GM20431 (cell line): ENCODE measurements at regions not wholly inside any gene's neighbourhood (a gene's known extent, or its start where the extent isn't known, plus 50 kb on each side); places are given as distances from the start of the nearest gene placed in this dataset.
"Not testable (repeated sequence)": the region's sequence is repeated elsewhere in the genome, so short reads cannot be mapped to it uniquely, and the experiment has no call there.

Experiments
- in situ Hi-C: fragments of 300-500 bp; cut with MseI, MboI; formaldehyde crosslinking; loops from one replicate; pipeline ENCODE4 v1.15.0; 2020; ENCODE audit warnings: low sequenced_read_pairs; ENCODE audit not compliant: unreplicated experiment

DNA sequence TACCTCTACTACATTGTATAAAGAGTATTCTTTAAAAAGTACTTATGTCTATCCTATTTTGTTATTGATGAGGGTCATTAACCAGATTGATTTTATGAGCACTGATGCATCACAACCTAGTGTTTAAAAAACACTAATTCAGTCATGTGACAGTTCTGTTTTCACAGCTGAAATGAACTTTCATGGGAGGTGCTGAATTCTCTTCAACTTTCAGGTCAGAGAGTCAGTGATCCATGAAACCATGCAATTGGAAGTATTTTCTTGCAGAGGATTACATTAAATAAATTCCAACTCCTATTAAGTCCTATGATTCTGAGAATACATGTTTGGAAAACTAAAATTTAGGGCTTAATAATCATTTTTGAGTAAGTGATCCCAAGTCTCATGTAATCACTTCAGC, 889.4 kb downstream of the KCNA4 start:
- in situ Hi-C loops: no loop called here

DNA sequence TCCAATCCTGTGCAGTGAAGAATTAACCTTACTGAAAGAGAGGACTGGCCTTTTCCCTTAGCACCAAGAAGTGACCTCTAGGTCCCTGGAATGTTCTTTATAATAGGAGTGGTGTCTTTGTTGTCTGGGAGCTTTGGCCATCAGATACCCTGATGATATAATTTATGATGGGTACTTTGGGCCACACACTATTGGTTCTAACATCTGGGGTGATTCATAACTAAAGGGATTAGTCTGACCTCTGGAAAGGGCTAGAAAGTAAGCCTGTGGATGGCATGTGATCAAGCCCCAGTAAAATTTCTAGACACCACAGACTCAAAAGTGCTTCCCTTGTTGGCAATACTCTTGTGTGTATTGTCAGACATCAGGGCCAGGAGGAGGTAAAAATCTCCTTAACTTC, 891.2 kb downstream of the KCNA4 start:
- in situ Hi-C loops: no loop called here

DNA sequence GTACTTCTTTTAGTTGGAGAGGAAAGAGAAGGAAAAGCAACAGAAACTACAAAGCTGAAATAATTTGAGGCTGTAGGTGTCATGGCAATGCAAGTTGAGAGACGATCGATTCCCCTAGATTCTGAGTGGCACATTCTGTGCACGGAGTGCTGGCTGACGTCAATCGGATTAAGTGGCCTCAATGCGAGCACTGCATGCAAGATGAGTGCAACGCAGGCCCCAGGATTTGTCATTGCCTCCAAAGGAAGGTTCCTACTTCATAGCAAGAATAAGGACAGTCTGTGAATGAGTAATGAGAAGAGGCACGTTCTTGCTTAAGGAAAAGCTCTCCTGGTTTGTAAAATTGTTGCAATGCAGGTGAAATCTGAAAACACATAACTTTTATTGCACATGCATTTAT, 892.4 kb downstream of the KCNA4 start:
- in situ Hi-C loops: no loop called here

DNA sequence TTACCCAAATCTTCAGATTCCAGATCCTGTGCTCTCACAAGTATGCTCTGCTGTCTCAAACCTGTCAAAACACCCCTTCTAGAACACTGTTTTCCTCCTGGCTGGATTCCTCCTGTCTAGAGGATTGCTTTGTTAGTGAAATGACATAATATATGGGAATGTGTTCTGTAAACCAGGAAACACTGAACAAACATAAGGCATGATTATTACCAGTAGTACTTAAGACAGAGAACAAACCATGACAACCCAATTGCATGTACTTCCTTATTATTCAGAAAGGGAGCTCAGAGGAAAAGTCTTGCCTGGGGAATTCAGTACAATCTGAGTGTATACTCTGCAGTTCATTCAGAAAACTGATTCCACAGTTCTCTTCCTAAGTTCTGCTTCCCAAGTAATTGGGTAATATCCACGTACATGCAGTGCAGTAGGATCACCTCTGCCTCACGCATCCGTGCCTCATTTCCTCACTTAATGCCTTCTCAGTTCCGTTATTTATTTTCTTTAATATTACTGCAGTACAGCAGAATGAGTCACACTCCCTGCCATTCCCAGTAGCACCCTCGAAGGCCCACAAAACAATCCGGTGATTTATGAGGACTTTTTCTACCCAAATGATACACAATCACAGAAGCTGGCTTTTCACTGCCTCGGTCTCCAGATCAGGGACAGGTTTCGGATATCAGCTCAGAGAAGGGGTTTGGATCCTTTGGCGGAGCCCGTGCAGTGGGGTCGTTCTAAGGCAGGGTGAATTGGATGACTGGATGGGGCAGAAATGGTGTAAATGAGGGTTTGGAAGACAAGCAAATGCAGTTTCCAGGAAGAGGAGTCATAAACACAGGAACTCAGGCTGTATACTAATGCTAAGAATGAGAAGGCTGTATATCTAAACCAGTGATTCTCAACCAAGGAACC, 896.9 kb downstream of the KCNA4 start:
- in situ Hi-C loops: no loop called here

DNA sequence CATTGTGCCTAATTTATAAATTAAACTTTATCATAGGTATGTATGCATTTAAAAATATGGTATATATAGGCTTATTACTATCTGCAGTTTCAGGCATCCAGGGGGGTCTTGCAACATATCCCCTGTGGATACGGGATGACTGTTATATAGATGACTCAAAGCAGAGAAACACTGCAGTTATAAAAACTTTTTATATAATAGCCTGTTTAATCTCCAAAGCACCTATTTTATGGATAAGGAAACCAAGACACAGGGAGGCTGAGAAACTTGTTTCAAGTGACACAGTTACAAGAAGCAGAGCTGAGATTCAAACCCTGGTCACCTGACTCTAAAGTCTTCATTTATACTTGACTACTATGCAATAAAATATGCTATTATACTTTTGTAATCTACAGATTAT, 897.7 kb downstream of the KCNA4 start:
- in situ Hi-C loops: no loop called here

GRCh38 chr11:29100967-29101366, 915.9 kb downstream of the KCNA4 start:
- in situ Hi-C loops: no loop called here

DNA sequence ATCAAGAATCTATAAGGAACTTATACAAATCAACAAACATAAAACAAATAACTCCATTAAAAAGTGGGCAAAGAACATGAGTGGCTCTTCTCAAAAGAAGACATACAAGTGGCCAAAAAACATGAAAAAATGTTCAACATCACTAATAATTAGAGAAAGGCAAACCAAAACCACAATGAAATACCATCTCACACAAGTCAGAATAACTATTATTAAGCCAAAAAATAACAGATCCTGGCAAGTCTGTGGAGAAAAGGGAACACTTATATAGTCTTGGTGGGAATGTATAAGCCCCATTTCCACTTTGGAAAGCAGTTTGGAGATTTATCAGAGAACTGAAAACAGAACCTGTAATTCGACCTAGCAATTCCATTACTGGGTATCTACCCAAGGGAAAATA, 921.0 kb downstream of the KCNA4 start:
- in situ Hi-C loops: no loop called here

- in situ Hi-C loops: no loop called here
Measured at GRCh38 chr11:29093416-29094120, 923.3 kb downstream of the KCNA4 start.

- in situ Hi-C loops: no loop called here
Measured at GRCh38 chr11:29087200-29087812, 929.5 kb downstream of the KCNA4 start.

- in situ Hi-C loops: no loop called here
Measured at GRCh38 chr11:29075726-29076125, 941.1 kb downstream of the KCNA4 start.

GRCh38 chr11:29063630-29064361, 953.0 kb downstream of the KCNA4 start:
- in situ Hi-C loops: no loop called here

GRCh38 chr11:29061452-29061851, 953.3 kb downstream of the METTL15 start:
- in situ Hi-C loops: no loop called here

DNA sequence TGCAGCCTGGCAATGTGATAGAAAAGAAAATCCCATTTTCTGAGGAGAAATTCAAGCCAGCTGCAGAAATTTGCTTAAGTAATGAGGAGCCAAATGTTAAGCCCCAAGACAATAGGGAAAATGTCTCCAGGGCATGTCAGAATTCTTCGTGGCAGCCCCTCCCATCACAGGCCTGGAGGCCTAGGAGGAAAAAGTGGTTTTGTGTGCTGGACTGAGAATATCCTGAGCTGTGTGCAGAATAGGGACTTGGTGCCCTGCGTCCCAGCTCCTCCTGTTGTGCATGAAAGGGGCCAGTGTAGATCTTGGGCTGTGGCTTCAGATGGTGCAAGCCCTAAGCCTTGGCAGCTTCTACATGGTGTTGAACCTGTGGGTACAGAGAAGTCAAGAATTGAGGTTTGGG, 948.3 kb downstream of the METTL15 start:
- in situ Hi-C loops: not testable (repeated sequence)

DNA sequence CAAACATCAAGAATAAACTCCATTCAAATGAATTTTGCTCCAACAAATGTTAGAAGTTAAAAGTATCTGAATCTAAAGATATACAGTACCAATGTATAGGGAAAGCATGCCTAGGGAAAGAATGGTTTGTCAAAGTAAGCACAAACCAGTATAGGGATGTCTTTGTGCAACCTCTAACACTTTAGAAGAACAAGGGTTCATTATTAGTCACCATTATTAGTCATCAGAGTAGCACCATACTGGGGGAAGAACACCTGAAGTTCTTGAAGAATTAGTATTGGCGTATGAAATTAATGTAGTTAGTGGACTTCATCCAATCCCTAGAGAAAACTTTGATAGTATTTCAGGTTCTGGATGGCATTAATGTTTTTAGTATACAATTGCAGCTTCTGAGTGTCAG, 943.7 kb downstream of the METTL15 start:
- in situ Hi-C loops: no loop called here

DNA sequence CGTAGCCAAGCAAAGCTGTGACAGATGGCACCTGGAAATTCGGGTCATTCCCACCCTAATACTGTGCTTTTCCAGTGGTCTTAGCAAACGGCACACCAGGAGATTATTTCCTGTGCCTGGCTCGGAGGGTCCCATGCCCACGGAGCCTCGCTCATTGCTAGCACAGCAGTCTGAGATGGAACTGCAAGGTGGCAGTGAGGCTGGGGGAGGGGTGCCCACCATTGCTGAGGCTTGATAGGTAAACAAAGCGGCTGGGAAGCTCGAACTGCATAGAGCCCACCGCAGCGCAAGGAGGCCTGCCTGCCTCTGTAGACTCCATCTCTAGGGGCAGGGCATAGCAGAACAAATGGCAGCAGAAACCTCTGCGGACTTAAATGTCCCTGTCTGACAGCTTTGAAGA, 942.8 kb downstream of the METTL15 start:
- in situ Hi-C loops: not testable (repeated sequence)

DNA sequence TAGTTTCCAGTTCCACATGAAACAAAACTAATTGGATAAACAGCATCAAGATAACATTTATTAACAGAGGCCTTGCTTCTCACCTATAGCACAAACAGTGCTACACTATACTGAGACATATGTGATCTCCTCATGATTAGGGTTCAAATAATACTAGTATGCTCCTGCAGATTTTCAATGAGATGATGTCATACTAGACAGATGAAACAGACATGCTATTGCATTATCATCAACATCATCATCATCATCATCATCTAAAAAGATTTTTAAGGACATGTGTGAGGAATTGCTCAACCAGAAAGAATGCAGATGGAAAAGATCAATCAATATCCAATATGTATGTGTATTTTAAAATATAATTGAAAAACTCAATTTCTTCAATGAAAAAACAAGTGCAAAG, 932.3 kb downstream of the METTL15 start:
- in situ Hi-C loops: no loop called here

- in situ Hi-C loops: no loop called here
Measured at GRCh38 chr11:29032384-29033149, 924.4 kb downstream of the METTL15 start.

GRCh38 chr11:29029452-29029851, 921.3 kb downstream of the METTL15 start:
- in situ Hi-C loops: no loop called here

DNA sequence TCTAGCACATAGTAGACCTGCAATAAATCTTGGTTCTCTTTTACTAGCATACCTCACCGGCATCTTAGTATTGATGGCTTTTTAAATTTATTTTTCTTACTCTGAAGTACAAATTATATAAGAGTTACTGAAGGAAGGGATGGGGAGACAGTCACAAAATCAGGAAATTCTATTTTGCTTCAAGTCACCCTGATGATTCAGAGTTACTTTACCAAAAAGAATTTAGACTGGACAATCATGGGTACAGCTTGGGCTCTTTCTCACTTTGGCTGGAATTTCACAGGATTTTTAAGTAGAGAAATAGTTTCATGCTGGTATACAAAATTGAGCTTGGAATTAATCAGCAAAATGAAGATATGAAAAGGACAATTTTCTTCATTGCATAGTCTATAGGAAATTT, 919.2 kb downstream of the METTL15 start:
- in situ Hi-C loops: no loop called here

DNA sequence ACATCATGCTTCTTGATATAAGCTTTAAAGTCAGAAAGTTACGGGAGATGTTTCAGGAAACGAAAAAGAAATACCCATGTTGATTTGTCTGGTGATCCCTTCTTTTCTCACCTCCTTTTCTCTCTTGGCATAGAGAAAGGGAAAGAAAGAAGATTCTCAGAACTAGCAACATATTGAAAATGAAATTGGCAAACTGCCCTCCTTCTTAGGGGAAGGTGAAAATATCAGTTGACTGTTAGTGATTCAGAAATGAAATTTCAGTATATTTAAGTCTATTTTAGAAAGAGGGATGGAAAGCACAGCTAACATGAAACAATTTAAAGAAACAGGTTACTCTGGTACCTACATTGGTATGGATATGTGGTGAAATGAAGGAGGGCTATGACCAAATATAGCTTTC, 918.1 kb downstream of the METTL15 start:
- in situ Hi-C loops: no loop called here
